ENCODE measurements at regions not wholly inside any gene's neighbourhood (a gene's known extent, or its start where the extent isn't known, plus 50 kb on each side); places are given as distances from the start of the nearest gene placed in this dataset.
A peak's percentile ranks its signal among the peaks of the same experiment; 100 is the strongest.
"Not testable (repeated sequence)": the region's sequence is repeated elsewhere in the genome, so short reads cannot be mapped to it uniquely, and the experiment has no call there.

DNA sequence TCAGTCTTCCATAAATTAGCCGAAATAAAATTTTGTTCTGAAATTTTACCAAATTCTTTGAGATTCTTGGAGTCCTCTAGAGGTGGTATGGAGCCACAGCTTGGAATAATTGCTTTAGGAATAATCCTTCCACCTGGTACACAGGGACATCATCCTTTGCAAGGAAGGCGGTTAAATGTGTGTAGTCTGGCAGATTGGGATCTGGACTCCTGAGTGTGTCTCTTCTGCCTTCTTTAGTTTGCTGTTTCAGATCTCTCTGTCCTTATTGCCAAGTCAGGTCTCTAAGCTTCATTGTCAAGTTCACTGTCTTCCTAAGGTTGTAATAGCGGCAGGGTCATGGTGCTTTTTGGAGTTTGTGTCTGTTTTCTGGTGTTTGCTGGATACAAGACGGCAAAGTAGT is 393.9 kb upstream of the RGS6 start:
- DNase-seq (ENCODE audit: low read depth) = no peak

DNA sequence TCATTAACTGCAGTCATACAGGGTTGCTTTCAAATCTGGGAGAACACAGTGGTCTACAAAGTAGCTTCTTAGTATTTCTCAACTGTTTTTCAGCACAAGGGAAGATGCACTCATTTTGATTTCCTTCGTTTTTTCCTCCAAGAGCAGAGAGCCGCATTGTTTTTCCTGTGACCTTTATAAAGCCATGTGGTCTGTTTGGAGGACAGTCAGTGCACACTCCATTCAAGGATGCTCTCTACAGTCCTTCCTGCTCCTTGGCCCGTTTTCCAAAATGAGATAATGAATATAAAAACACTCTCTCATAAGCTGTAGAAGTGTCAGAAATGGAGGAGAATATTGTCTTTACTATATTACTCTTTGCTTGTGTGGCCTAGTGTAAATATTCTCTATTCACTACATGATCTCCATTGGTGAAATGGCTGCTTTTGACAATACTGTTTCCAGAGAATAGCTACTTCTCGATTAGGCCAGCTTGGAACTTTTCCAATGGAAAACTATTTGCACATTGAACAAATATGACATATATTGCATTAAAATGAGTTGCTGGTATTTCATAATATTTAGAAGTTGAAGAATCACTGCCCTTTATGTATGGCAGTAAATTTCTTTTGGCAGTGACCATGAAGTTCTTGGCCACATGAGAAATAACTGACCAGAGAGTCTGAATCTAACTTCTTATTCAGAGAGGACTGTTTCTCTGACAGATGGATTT is 393.1 kb upstream of the RGS6 start:
- no peak for DNase-seq (ENCODE audit: low read depth)

- no peak for DNase-seq (ENCODE audit: low read depth)
Observed at GRCh38 chr14:71539650-71540285, 392.5 kb upstream of the RGS6 start.

DNA sequence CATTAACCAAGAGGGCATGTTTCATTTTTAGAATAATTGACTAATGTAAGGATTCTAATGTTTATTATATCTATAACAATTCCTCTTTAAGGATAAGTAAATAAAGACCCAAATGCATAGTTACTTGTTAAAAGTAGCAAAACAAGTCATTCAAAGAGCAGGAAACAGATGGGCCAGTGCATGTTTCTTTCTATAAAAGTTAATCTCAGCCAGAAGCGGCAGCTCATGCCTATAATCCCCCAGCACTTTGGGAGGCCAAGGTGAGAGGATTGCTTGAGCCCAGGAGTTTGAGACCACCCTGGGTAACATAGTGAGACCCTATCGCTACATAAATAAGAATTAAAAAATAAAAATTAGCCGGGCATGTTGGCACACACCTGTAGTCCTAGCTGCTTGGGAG is 391.0 kb upstream of the RGS6 start:
- DNase-seq (ENCODE audit: low read depth) = no peak

- no peak for DNase-seq (ENCODE audit: low read depth)
Observed at GRCh38 chr14:71541973-71542690, 390.1 kb upstream of the RGS6 start.

GRCh38 chr14:71549421-71550050 is 382.7 kb upstream of the RGS6 start:
- DNase-seq (ENCODE audit: low read depth) = no peak

DNA sequence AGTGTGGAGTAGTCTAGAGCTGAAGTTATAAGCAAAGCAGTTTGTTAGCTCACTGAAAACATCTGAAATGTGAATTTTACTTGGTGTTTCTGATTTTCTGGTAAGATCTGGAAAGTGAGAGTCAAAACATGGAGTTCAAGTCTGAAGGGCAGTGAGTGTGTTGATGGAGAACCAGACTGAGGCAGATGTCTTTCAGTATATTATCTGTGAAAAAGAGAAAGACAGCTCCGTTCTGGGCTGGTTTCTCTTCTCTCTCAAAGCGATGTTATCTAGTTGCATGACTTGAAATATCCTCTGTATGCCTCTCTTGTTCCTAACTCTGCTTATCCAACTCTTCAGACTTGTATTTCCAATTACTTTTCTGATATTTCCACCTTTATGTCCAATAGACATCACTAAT is 381.9 kb upstream of the RGS6 start:
- no peak for DNase-seq (ENCODE audit: low read depth)

DNA sequence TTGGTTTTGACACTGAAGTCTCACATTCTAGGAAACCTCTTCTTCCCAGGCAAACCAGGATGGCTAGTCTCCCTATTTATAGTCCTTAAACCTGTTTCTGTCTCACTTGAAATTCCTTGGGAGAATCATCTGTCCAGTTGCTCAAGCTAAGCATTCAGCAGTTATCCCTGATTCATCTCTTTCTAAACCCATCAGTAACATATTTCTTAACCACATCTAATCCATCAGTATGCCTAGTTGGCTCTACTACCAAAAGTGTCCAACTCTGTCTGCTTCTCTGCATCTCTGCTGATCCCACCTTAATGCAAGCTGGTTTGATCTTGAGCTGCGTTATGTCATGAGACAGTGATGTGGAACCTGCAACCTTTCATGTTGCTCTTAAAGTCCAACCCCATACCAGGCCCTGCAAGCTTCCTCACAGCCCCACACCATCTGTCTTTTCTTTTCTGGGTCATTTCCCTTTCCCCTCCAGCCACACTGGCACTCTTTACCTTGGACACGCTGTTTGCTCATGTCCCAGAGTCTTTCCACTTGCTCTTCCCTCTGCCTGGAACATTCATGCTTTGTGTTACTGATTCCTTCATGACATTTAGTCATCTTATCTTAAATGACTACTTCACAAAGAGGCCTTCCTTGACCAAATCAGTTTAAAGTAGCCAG is 380.8 kb upstream of the RGS6 start:
- no peak for DNase-seq (ENCODE audit: low read depth)

GRCh38 chr14:71552809-71553208 is 379.4 kb upstream of the RGS6 start:
- DNase-seq (ENCODE audit: low read depth) = no peak

GRCh38 chr14:71553779-71554178 is 378.4 kb upstream of the RGS6 start:
- DNase-seq (ENCODE audit: low read depth) = no peak

DNA sequence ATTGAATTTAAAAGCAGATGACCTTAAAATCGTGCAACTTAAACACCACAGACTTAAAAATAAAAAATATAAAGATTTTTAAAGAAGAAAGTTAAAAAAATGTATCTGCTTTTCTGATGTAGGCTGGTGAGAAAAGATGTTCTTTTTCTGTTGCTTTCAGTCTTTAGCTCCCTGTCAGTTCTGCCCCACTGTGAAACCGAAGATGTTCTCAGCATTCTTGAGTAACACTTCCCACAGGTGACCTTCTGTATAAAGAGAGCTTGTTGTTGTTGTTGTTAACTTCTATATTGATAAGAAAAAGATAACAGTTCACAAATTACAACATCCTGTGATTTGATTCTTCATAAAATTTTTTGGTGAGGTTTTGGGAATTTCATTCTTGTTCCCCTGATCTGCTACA is 377.9 kb upstream of the RGS6 start:
- DNase-seq (ENCODE audit: low read depth) = no peak

- DNase-seq (ENCODE audit: low read depth) = no peak
Observed at GRCh38 chr14:71554959-71555612, 377.1 kb upstream of the RGS6 start.

GRCh38 chr14:71555654-71556559 is 376.3 kb upstream of the RGS6 start:
- peak; percentile 30 for DNase-seq (ENCODE audit: low read depth)

DNA sequence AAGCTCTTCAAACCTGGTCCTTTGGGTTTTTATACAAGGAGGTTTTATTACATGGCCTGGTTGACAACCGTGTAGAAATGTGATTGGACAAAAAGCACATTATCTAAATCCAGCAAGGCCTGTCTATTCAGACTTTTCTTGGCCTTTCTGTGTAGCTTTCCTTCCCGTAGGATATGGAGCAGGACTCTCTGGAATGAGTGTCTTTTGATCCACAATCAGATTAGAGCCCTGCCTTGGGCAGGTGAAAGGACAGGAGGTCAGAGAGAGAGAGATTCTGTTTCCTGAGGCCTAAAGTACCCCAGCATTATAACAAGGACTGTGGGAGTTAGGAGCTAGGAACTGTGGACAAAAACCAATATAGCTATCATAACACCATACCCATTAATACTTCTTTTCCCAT is 375.5 kb upstream of the RGS6 start:
- no peak for DNase-seq (ENCODE audit: low read depth)

- DNase-seq (ENCODE audit: low read depth) = no peak
Observed at GRCh38 chr14:71557351-71557750, 374.9 kb upstream of the RGS6 start.

DNA sequence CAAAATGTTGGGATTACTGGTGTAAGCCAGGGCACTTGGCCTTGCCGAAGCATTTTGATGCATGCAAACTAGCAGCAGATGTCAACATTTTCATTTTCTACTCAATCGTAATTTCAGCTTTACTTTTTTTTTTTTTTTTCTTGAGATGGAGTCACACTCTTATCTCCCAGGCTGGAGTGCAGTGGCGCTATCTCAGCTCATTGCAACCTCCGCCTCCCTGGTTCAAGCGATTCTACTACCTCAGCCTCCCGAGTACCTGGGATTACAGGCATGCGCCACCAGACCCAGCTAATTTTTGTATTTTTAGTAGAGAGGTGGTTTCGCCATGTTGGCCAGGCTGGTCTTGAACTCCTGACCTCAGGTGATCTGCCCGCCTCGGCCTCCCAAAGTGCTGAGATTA is 373.3 kb upstream of the RGS6 start:
- DNase-seq (ENCODE audit: low read depth) = not testable (repeated sequence)

DNA sequence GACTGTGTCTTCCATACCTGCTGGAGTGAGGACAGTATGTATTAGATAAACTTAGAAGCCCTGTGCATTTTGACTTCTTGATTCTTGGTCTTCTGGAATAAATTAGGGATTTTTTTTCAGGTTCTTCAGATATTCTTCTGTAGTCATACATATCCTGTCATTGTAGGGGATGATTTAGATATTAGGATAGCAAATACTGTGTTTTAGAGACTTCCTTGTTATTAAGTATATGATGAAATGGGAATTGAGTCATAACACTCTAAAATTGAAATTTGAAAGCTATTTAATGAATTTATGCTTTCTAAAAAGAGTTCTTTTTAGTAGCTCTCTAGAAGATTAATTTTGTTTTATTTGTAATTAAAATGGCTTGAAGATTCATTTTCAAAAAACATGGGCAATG is 371.5 kb upstream of the RGS6 start:
- no peak for DNase-seq (ENCODE audit: low read depth)

DNA sequence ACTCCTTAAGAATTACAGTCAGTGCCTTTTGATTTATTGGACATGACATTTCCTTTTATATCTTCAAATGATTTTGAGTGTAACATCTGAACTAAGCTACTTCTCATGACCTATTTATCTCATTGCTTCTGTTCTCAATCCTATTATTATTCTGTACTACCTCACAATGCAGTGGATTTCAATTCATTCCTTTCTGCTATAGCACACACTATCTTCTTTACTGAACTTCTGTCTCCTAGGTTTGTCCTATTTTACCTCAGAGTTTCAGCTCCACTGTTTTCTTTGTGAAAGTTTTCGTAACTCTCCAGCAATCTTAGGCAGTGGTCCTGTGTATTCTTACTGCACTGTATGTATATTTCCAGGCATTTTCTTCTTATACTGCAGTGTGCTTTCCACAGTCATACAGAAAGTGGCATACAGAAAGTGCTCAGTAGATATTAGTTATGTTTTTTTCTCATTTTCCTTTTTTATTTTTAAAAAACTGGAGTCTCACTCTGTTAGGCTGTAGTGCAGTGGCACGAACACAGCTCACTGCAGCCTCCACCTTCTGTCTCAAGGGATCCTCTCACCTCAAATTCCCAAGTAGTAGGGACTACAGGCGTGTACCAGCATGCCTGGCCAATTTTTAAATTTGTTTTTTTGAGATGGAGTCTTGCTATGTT is 368.6 kb upstream of the RGS6 start:
- no peak for DNase-seq (ENCODE audit: low read depth)

- DNase-seq (ENCODE audit: low read depth) = no peak
Observed at GRCh38 chr14:71566276-71566675, 366.0 kb upstream of the RGS6 start.

GRCh38 chr14:71567499-71568133 is 364.6 kb upstream of the RGS6 start:
- DNase-seq (ENCODE audit: low read depth) = not testable (repeated sequence)
